Transverse colon (tissue), 4 donors: ENCODE measurements at regions not wholly inside any gene's neighbourhood (a gene's known extent, or its start where the extent isn't known, plus 50 kb on each side); places are given as distances from the start of the nearest gene placed in this dataset.

ENCODE experiments used
- DNase-seq: peaks from one replicate; pipeline ENCODE4 v3.0.0-alpha.2; 2019
- H3K27ac ChIP-seq, 4 donors: fragments of 200-600 bp; sonication (generic); 2 replicates each; pipeline ENCODE4 v1.5.1; 2016 to 2018; ENCODE audit warnings: inconsistent platforms in 4 of 4
- H3K27me3 ChIP-seq: fragments of 200-600 bp; sonication (generic); 2 replicates; pipeline ENCODE4 v1.5.1; 2017; ENCODE audit warnings: inconsistent platforms
- H3K36me3 ChIP-seq, 4 donors: fragments of 200-600 bp; sonication (generic); 2 replicates each; pipeline ENCODE4 v1.5.1; 2017 to 2019; ENCODE audit warnings: inconsistent platforms in 4 of 4
- H3K4me1 ChIP-seq, 4 donors: fragments of 200-600 bp; sonication (generic); 2 replicates each; pipeline ENCODE4 v1.5.1; 2017 to 2020; ENCODE audit warnings: inconsistent platforms in 4 of 4
- H3K4me3 ChIP-seq, 4 donors: fragments of 200-600 bp; sonication (generic); 1 replicate in 1 of 4; 2 replicates in 3 of 4; pipeline versions ENCODE4 v1.5.1 to v1.6.1; 2017 to 2019; ENCODE audit warnings: inconsistent platforms in 4 of 4
- H3K9me3 ChIP-seq, 2 donors: fragments of 200-600 bp; sonication (generic); 2 replicates each; pipeline ENCODE4 v1.5.1; 2017 to 2019; ENCODE audit warnings: inconsistent platforms in 2 of 2
- EP300 ChIP-seq: sonication (generic); formaldehyde crosslinking; IDR thresholded peaks from one replicate; pipeline ENCODE4 v1.6.1; 2017; ENCODE audit warnings: antibody characterized with exemption, low read depth
- POLR2A ChIP-seq: fragments of 450-650 bp; IDR thresholded peaks from one replicate; pipeline ENCODE4 v1.6.1; 2016; ENCODE audit warnings: antibody characterized with exemption, mild to moderate bottlenecking, moderate library complexity
- POLR2AphosphoS5 ChIP-seq, 3 donors: sonication (generic); formaldehyde crosslinking; IDR thresholded peaks; one replicate each; pipeline ENCODE4 v1.6.1; 2016; ENCODE audit warnings: antibody characterized with exemption in 3 of 3
- WGBS, 2 donors: methylation state at CpG; one replicate each; pipeline ENCODE4 v1.1.5; 2018; ENCODE audit warnings: low coverage in 1 of 2; 5-methylcytosine and 5-hydroxymethylcytosine counted together
- in situ Hi-C, 4 donors: fragments of 200-750 bp; cut with MboI; loops; one replicate each; pipeline versions ENCODE4 v1.15.0 to v1.15.1; 2017; ENCODE audit warnings: low sequenced_read_pairs in 3 of 4, low pct_ligation_motif_present in 1 of 4, low pct_unique_long_range_greater_than_20kb in 1 of 4
- intact Hi-C: fragments of 100-400 bp; cut with DNase I; formaldehyde crosslinking; loops from one replicate; pipeline ENCODE4 v1.15.1; 2023; ENCODE audit warnings: low total_unique reads
- TF ChIP-seq, protein P1 (sequence below), 5 experiments: fragments of 200-600 bp in 3 of 5; fragments of 450-650 bp in 2 of 5; sonication (generic) in 3 of 5; IDR thresholded peaks; 1 replicate in 2 of 5; 2 replicates in 3 of 5; pipeline ENCODE4 v1.5.1; 2016 to 2017; ENCODE audit warnings: antibody characterized with exemption in 5 of 5, inconsistent platforms in 3 of 5, mild to moderate bottlenecking in 2 of 5, moderate library complexity in 1 of 5

DNA sequence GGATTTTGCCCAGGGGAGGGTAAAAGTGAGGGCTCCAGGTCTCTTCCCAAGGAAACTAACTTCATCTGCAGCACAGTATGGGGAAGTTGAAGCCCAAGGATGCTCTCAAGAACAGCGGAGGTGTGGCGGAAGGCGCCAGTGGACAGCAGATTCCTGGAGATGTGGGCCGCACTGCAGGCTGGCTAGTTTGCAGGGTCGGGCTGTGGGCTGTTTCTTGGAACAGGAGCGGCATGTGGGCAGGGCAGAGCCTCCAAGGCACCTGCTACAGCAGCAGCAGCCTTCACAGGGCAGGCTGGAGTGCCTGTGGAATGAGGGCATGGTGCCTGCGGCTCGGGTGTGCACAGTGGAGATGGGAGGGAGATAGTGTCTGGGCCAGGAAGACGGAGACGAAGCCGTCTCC lies 100.0 kb upstream of the SFSWAP start:
- intact Hi-C loops: no loop called here
- peaks cover 8% of the 10 kb centered on the region for H3K27me3 ChIP-seq

DNA sequence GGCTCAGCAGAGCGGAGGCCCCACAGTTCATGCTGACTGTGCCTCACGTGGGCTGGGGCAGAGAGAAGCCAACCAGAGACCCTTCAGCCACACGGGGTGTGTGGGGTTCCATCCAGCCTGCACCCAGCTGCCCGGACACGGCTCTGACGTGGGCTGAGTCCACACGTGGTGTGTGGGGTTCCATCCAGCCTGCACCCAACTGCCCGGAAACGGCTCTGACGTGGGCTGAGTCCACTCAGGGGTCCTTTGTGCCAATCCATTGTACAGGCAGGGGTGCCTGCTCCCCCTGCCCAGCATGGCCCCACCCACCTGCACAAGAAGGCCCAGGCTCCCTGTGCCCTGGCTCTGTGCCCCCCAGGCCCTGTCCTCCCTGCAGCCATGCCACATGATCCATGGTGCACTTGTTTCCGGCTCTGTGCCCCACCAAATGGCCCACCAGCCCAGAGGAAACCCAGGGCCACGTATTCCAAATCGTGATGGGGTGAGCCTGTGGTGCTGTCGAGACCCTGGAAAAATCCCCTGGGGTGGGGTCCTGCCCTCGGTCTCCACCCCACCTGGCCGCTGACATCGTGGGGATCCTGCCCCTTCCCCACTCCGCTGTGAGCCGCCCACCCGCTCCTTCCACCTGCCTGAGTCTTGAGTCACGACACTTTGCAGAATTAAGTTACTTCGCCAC lies 99.3 kb upstream of the SFSWAP start:
- Histone ChIP-seq H3K4me3 (no peak overlapping the region), H3K36me3 (no peaks in the 10 kb centered on the region), H3K27me3 (peaks cover 8% of the 10 kb centered on the region), H3K9me3 (no peaks in the 10 kb centered on the region), H3K27ac (no peak overlapping the region), H3K4me1 (peaks cover 0 to 15% (median 3%) of the 10 kb centered on the region in 4 donors)
- TF ChIP-seq, protein P1, sequence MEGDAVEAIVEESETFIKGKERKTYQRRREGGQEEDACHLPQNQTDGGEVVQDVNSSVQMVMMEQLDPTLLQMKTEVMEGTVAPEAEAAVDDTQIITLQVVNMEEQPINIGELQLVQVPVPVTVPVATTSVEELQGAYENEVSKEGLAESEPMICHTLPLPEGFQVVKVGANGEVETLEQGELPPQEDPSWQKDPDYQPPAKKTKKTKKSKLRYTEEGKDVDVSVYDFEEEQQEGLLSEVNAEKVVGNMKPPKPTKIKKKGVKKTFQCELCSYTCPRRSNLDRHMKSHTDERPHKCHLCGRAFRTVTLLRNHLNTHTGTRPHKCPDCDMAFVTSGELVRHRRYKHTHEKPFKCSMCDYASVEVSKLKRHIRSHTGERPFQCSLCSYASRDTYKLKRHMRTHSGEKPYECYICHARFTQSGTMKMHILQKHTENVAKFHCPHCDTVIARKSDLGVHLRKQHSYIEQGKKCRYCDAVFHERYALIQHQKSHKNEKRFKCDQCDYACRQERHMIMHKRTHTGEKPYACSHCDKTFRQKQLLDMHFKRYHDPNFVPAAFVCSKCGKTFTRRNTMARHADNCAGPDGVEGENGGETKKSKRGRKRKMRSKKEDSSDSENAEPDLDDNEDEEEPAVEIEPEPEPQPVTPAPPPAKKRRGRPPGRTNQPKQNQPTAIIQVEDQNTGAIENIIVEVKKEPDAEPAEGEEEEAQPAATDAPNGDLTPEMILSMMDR (IDR thresholded peaks at IDR 0.05): no peak
- no peak for TF ChIP-seq POLR2AphosphoS5 (IDR thresholded peaks at IDR 0.05)
- intact Hi-C loops (no loop called here), in situ Hi-C loops (no loop called here)
- 84% methylated on average over 17 of the region's 22 CpGs; no CpG with 5 or more reads in 1 of the 2 donors for WGBS, 2 donors
- no peak for DNase-seq

More for the DNA sequence above, 100.0 kb upstream of the SFSWAP start:
- WGBS, 2 donors: 82 to 96% methylated on average over 4 to 11 of the region's 11 CpGs
- no peaks in the 10 kb centered on the region for H3K9me3 ChIP-seq
- no peak overlapping the region for H3K27ac ChIP-seq
- in situ Hi-C loops: no loop called here
- no peaks in the 10 kb centered on the region for H3K36me3 ChIP-seq
- DNase-seq: no peak
- H3K4me1 ChIP-seq: peaks cover 0 to 15% (median 3%) of the 10 kb centered on the region in 4 donors
- TF ChIP-seq EP300: no peak
- no peak for TF ChIP-seq POLR2A
- TF ChIP-seq, protein P1 (IDR thresholded peaks at IDR 0.05): no peak
- TF ChIP-seq POLR2AphosphoS5 (IDR thresholded peaks at IDR 0.05): no peak
- H3K4me3 ChIP-seq: no peak overlapping the region

DNA sequence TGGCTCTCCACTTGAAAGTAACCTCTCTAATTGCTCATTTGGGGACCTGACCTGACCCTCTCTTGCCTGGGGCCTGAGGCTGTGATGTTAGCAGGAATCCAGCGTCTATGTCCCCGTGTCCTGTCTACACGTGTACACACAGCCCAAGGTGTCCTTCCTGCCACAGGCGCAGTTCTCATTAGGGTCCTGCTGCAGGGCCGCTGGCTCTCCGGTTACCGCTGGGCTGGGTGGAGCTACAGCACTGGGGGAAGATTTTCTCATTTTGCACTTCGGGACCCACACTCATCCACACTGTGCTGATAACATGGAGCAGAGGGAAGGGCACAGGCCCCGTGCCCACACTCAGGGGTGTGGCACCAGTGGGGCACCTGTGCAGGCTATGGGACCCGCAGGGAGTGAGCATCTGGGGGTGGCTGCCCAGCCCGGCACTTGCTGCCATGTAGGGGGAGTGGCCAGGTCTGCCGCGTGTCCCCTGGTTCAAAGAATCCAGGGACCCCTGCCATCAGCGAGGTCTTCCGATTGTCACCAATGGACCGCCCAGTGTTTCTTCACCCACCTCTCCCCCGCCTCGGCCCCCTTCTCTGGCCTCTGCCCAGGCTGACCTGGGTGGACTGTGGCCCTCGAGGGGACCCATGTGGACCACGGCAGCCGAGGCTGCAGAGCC lies 98.7 kb upstream of the SFSWAP start:
- Histone ChIP-seq H3K27ac (no peak overlapping the region), H3K9me3 (no peaks in the 10 kb centered on the region), H3K27me3 (peaks cover 8% of the 10 kb centered on the region), H3K4me3 (no peak overlapping the region), H3K4me1 (peaks cover 0 to 15% (median 3%) of the 10 kb centered on the region in 4 donors), H3K36me3 (no peaks in the 10 kb centered on the region)
- DNase-seq: no peak
- in situ Hi-C loops: no loop called here
- 81 to 100% methylated on average over 1 to 21 of the region's 21 CpGs for WGBS, 2 donors
- intact Hi-C loops: no loop called here
- TF ChIP-seq EP300: no peak
- no peak for TF ChIP-seq POLR2A
- TF ChIP-seq, protein P1 (IDR thresholded peaks at IDR 0.05): no peak
- TF ChIP-seq POLR2AphosphoS5 (IDR thresholded peaks at IDR 0.05): no peak

DNA sequence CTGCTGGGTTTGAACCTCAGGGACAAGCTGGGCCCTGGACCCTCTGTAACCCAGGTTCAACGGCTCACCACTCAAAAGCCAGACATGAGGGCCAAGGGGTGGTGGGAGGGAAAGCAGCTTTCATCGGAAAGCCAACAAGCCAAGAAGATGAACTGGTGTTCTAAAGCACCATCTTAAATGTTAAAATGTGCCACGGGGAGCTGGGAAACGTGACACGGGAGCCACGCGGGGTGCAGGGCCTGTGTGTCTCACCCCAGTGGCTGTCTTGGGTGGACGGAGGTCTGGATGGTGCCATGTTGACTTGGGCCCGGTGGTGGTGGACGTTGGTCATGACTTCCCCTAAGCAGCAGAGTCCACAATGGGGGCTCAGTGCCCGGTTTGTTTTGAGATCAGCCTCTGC lies 97.7 kb upstream of the SFSWAP start:
- H3K27ac ChIP-seq: no peak overlapping the region
- in situ Hi-C loops (no loop called here), intact Hi-C loops (no loop called here)
- H3K27me3 ChIP-seq: peaks cover 9% of the 10 kb centered on the region
- H3K9me3 ChIP-seq: no peaks in the 10 kb centered on the region
- 74 to 75% methylated on average over 1 to 11 of the region's 11 CpGs for WGBS, 2 donors
- peaks cover 0 to 11% (median 3%) of the 10 kb centered on the region in 4 donors for H3K4me1 ChIP-seq
- no peak overlapping the region for H3K4me3 ChIP-seq
- no peaks in the 10 kb centered on the region for H3K36me3 ChIP-seq
- DNase-seq: no peak
- TF ChIP-seq EP300 (no peak), POLR2A (no peak), POLR2AphosphoS5 (IDR thresholded peaks at IDR 0.05) (no peak)
- TF ChIP-seq, protein P1 (IDR thresholded peaks at IDR 0.05): no peak
